22Rv1 (cell line): ENCODE measurements at regions not wholly inside any gene's neighbourhood (a gene's known extent, or its start where the extent isn't known, plus 50 kb on each side); places are given as distances from the start of the nearest gene placed in this dataset.

ENCODE experiments used
- CTCF ChIP-seq: fragments of 450-650 bp; IDR thresholded peaks from 2 replicates; pipeline ENCODE4 v1.5.1; 2017; ENCODE audit warnings: mild to moderate bottlenecking
- ZFX ChIP-seq: fragments of 450-650 bp; IDR thresholded peaks from 2 replicates; pipeline ENCODE4 v1.6.1; 2017; ENCODE audit warnings: antibody characterized with exemption, borderline replicate concordance

GRCh38 chr10:107611115-107611514 lies 446.6 kb upstream of the SORCS1 start:
- TF ChIP-seq CTCF (no peak), ZFX (no peak)
